ENCODE measurements at regions not wholly inside any gene's neighbourhood (a gene's known extent, or its start where the extent isn't known, plus 50 kb on each side); places are given as distances from the start of the nearest gene placed in this dataset.

DNA sequence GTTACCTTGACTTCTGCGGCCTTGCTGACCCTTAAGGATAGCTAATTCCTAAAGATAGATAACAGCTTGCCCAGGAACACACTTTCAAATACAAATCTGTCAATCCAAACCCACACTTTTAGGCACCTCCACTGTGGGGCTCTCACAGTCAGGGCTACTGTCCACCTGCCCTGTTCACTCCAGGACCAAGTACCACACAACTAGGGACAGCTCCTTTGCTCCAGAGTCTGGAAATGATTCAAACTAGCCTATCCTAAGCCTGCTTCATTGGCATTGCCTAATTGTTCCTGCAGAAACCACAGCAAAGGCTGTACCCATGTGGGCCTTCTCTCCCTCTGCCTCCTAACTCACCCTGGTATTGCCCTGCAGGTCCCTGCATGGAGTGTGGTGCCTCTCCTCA is 538.9 kb upstream of the IGFBP3 start:
- WGBS (ENCODE audit: extremely low coverage, insufficient coverage, insufficient read length) = no CpG with 5 or more reads among the region's 1 CpG
- no peak for DNase-seq
- H3K4me1 ChIP-seq (ENCODE audit: control insufficient read depth in 1 of 2, insufficient read depth in 2 of 2, low read length in 2 of 2) = peaks cover 2 to 8% of the 10 kb centered on the region in 2 experiments
- peak overlapping the region; percentile 72 for H2BK120ac ChIP-seq (ENCODE audit: insufficient read depth, low read length, poor library complexity)
- no peaks in the 10 kb centered on the region for H3K27me3 ChIP-seq (ENCODE audit: insufficient read depth, low read length)
- H2AFZ ChIP-seq (ENCODE audit: insufficient read depth, low read length, poor library complexity) = no peak overlapping the region
- H3K4me2 ChIP-seq (ENCODE audit: low read length) = no peak overlapping the region
- no peak overlapping the region for H2AK5ac ChIP-seq (ENCODE audit: low read length)
- no peaks in the 10 kb centered on the region for H3K79me2 ChIP-seq (ENCODE audit: control insufficient read depth, insufficient read depth, low read length, poor library complexity)
- no peak overlapping the region for H3K27ac ChIP-seq (ENCODE audit: low read depth, low read length)
- no peaks in the 10 kb centered on the region for H3K36me3 ChIP-seq (ENCODE audit: control insufficient read depth in 1 of 2, insufficient read depth in 2 of 2, low read length in 2 of 2)
- H3K9me3 ChIP-seq (ENCODE audit: insufficient read depth, low read depth, low read length) = peaks cover 3% of the 10 kb centered on the region
- no peak overlapping the region for H3K9ac ChIP-seq (ENCODE audit: low read length)
- no peak overlapping the region for H3K23ac ChIP-seq (ENCODE audit: low read length)
- no peak overlapping the region for H3K4me3 ChIP-seq (ENCODE audit: low read depth, low read length)
- peak overlapping the region; percentile 84 for H2BK12ac ChIP-seq (ENCODE audit: low read length)
- no peak overlapping the region for H4K8ac ChIP-seq (ENCODE audit: low read depth, low read length)
- peak overlapping the region; percentile 11 for H3K14ac ChIP-seq (ENCODE audit: low read length)
- no peak overlapping the region for H3K18ac ChIP-seq (ENCODE audit: low read length)
- H4K12ac ChIP-seq (ENCODE audit: low read depth, low read length) = no peak overlapping the region
- no peak overlapping the region for H4K91ac ChIP-seq (ENCODE audit: low read depth, low read length)
- peaks cover 6% of the 10 kb centered on the region for H3K79me1 ChIP-seq (ENCODE audit: low read length)
- no peak overlapping the region for H3K4ac ChIP-seq (ENCODE audit: low read depth, low read length)
- no peak overlapping the region for H2BK5ac ChIP-seq (ENCODE audit: low read depth, low read length, poor library complexity)

- Histone ChIP-seq H3K14ac (ENCODE audit: low read length) (no peak overlapping the region), H4K12ac (ENCODE audit: low read depth, low read length) (no peak overlapping the region), H3K9ac (ENCODE audit: low read length) (no peak overlapping the region), H3K18ac (ENCODE audit: low read length) (no peak overlapping the region), H3K4me2 (ENCODE audit: low read length) (no peak overlapping the region), H2BK120ac (ENCODE audit: insufficient read depth, low read length, poor library complexity) (no peak overlapping the region), H3K23ac (ENCODE audit: low read length) (no peak overlapping the region), H2BK5ac (ENCODE audit: low read depth, low read length, poor library complexity) (no peak overlapping the region), H3K36me3 (ENCODE audit: control insufficient read depth in 1 of 2, insufficient read depth in 2 of 2, low read length in 2 of 2) (no peaks in the 10 kb centered on the region), H3K4me1 (ENCODE audit: control insufficient read depth in 1 of 2, insufficient read depth in 2 of 2, low read length in 2 of 2) (peaks cover 2 to 6% of the 10 kb centered on the region in 2 experiments), H3K27me3 (ENCODE audit: insufficient read depth, low read length) (no peaks in the 10 kb centered on the region), H3K4ac (ENCODE audit: low read depth, low read length) (no peak overlapping the region), H2AK5ac (ENCODE audit: low read length) (no peak overlapping the region), H3K27ac (ENCODE audit: low read depth, low read length) (no peak overlapping the region), H3K4me3 (ENCODE audit: low read depth, low read length) (no peak overlapping the region), H3K9me3 (ENCODE audit: insufficient read depth, low read depth, low read length) (no peaks in the 10 kb centered on the region), H4K8ac (ENCODE audit: low read depth, low read length) (no peak overlapping the region), H3K79me1 (ENCODE audit: low read length) (peaks cover 4% of the 10 kb centered on the region), H2BK12ac (ENCODE audit: low read length) (no peak overlapping the region), H2AFZ (ENCODE audit: insufficient read depth, low read length, poor library complexity) (no peak overlapping the region), H4K91ac (ENCODE audit: low read depth, low read length) (no peak overlapping the region), H3K79me2 (ENCODE audit: control insufficient read depth, insufficient read depth, low read length, poor library complexity) (no peaks in the 10 kb centered on the region)
- no peak for DNase-seq
- WGBS (ENCODE audit: extremely low coverage, insufficient coverage, insufficient read length) = no CpG with 5 or more reads among the region's 2 CpGs
Measured at GRCh38 chr7:46454816-46455215, 533.7 kb upstream of the IGFBP3 start.

GRCh38 chr7:46452561-46453135 is 531.6 kb upstream of the IGFBP3 start:
- no peak overlapping the region for H3K23ac ChIP-seq (ENCODE audit: low read length)
- no peaks in the 10 kb centered on the region for H3K79me2 ChIP-seq (ENCODE audit: control insufficient read depth, insufficient read depth, low read length, poor library complexity)
- peaks cover 2 to 6% of the 10 kb centered on the region in 2 experiments for H3K4me1 ChIP-seq (ENCODE audit: control insufficient read depth in 1 of 2, insufficient read depth in 2 of 2, low read length in 2 of 2)
- no peak overlapping the region for H3K4me3 ChIP-seq (ENCODE audit: low read depth, low read length)
- no peak overlapping the region for H3K27ac ChIP-seq (ENCODE audit: low read depth, low read length)
- no peak overlapping the region for H4K91ac ChIP-seq (ENCODE audit: low read depth, low read length)
- H4K8ac ChIP-seq (ENCODE audit: low read depth, low read length) = no peak overlapping the region
- WGBS (ENCODE audit: extremely low coverage, insufficient coverage, insufficient read length) = no CpG with 5 or more reads among the region's 1 CpG
- H2AFZ ChIP-seq (ENCODE audit: insufficient read depth, low read length, poor library complexity) = no peak overlapping the region
- no peak overlapping the region for H3K14ac ChIP-seq (ENCODE audit: low read length)
- H2BK120ac ChIP-seq (ENCODE audit: insufficient read depth, low read length, poor library complexity) = no peak overlapping the region
- no peak overlapping the region for H3K9ac ChIP-seq (ENCODE audit: low read length)
- H3K4ac ChIP-seq (ENCODE audit: low read depth, low read length) = no peak overlapping the region
- peaks cover 4% of the 10 kb centered on the region for H3K79me1 ChIP-seq (ENCODE audit: low read length)
- H2BK5ac ChIP-seq (ENCODE audit: low read depth, low read length, poor library complexity) = no peak overlapping the region
- no peaks in the 10 kb centered on the region for H3K36me3 ChIP-seq (ENCODE audit: control insufficient read depth in 1 of 2, insufficient read depth in 2 of 2, low read length in 2 of 2)
- no peak overlapping the region for H3K4me2 ChIP-seq (ENCODE audit: low read length)
- DNase-seq = no peak
- no peak overlapping the region for H2BK12ac ChIP-seq (ENCODE audit: low read length)
- H3K27me3 ChIP-seq (ENCODE audit: insufficient read depth, low read length) = no peaks in the 10 kb centered on the region
- H3K18ac ChIP-seq (ENCODE audit: low read length) = no peak overlapping the region
- no peak overlapping the region for H2AK5ac ChIP-seq (ENCODE audit: low read length)
- no peak overlapping the region for H4K12ac ChIP-seq (ENCODE audit: low read depth, low read length)
- H3K9me3 ChIP-seq (ENCODE audit: insufficient read depth, low read depth, low read length) = no peaks in the 10 kb centered on the region

DNA sequence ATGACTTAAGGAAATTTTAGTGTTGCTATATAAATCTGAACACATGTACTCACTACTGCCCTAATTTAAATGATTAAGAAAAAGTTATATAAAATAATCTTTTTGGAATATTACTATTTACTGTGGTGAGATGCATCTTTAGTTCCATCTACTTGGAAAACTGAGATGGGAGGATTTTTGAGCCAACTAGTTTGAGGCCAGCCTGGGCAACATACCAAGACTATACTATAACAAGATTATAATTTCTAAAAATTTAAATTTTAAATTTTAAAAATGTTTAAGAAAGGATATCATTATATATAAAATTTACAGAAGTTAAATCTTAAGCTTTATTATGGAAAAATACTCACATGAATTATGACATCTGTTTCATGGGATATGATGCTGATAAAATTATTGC is 530.8 kb upstream of the IGFBP3 start:
- no peaks in the 10 kb centered on the region for H3K36me3 ChIP-seq (ENCODE audit: control insufficient read depth in 1 of 2, insufficient read depth in 2 of 2, low read length in 2 of 2)
- H2BK12ac ChIP-seq (ENCODE audit: low read length) = no peak overlapping the region
- H3K4ac ChIP-seq (ENCODE audit: low read depth, low read length) = no peak overlapping the region
- no peak overlapping the region for H4K91ac ChIP-seq (ENCODE audit: low read depth, low read length)
- no peak overlapping the region for H3K23ac ChIP-seq (ENCODE audit: low read length)
- peaks cover 2 to 6% of the 10 kb centered on the region in 2 experiments for H3K4me1 ChIP-seq (ENCODE audit: control insufficient read depth in 1 of 2, insufficient read depth in 2 of 2, low read length in 2 of 2)
- H3K79me2 ChIP-seq (ENCODE audit: control insufficient read depth, insufficient read depth, low read length, poor library complexity) = no peaks in the 10 kb centered on the region
- no peaks in the 10 kb centered on the region for H3K27me3 ChIP-seq (ENCODE audit: insufficient read depth, low read length)
- no peak overlapping the region for H3K18ac ChIP-seq (ENCODE audit: low read length)
- no peak overlapping the region for H3K4me3 ChIP-seq (ENCODE audit: low read depth, low read length)
- H3K4me2 ChIP-seq (ENCODE audit: low read length) = no peak overlapping the region
- H2AK5ac ChIP-seq (ENCODE audit: low read length) = no peak overlapping the region
- no peaks in the 10 kb centered on the region for H3K9me3 ChIP-seq (ENCODE audit: insufficient read depth, low read depth, low read length)
- H3K14ac ChIP-seq (ENCODE audit: low read length) = no peak overlapping the region
- H2BK120ac ChIP-seq (ENCODE audit: insufficient read depth, low read length, poor library complexity) = no peak overlapping the region
- H4K8ac ChIP-seq (ENCODE audit: low read depth, low read length) = no peak overlapping the region
- no peak overlapping the region for H4K12ac ChIP-seq (ENCODE audit: low read depth, low read length)
- H3K27ac ChIP-seq (ENCODE audit: low read depth, low read length) = no peak overlapping the region
- H2AFZ ChIP-seq (ENCODE audit: insufficient read depth, low read length, poor library complexity) = no peak overlapping the region
- H3K9ac ChIP-seq (ENCODE audit: low read length) = no peak overlapping the region
- DNase-seq = no peak
- peaks cover 4% of the 10 kb centered on the region for H3K79me1 ChIP-seq (ENCODE audit: low read length)
- H2BK5ac ChIP-seq (ENCODE audit: low read depth, low read length, poor library complexity) = no peak overlapping the region
